Stimulated activated CD4-positive, alpha-beta T cell treated with anti-CD3 and anti-CD28 coated beads, Interleukin-15, amount 100 ng/mL, for 1 hour (primary cell): ENCODE measurements at regions not wholly inside any gene's neighbourhood (a gene's known extent, or its start where the extent isn't known, plus 50 kb on each side); places are given as distances from the start of the nearest gene placed in this dataset.

Source experiments
- DNase-seq, 2 donors: peaks; one replicate each; pipeline ENCODE4 v3.0.0-alpha.2; 2020; ENCODE audit warnings: low read depth in 1 of 2, low spot score in 1 of 2

- no peak for DNase-seq
Measured at GRCh38 chr4:18931643-18932377, 910.3 kb upstream of the LCORL start.

- DNase-seq: no peak
Measured at GRCh38 chr4:18930487-18930886, 908.9 kb upstream of the LCORL start.

- DNase-seq: no peak
Measured at GRCh38 chr4:18923496-18924161, 902.1 kb upstream of the LCORL start.

GRCh38 chr4:18917689-18918088 lies 896.1 kb upstream of the LCORL start:
- DNase-seq: no peak

GRCh38 chr4:18914182-18914581 lies 892.6 kb upstream of the LCORL start:
- DNase-seq: no peak

- DNase-seq: no peak
Measured at GRCh38 chr4:18894928-18895327, 873.4 kb upstream of the LCORL start.

GRCh38 chr4:18882468-18882867 lies 860.9 kb upstream of the LCORL start:
- no peak for DNase-seq

- no peak for DNase-seq
Measured at GRCh38 chr4:18881556-18881955, 860.0 kb upstream of the LCORL start.

GRCh38 chr4:18880871-18881270 lies 859.3 kb upstream of the LCORL start:
- DNase-seq: no peak

GRCh38 chr4:18878561-18878960 lies 857.0 kb upstream of the LCORL start:
- no peak for DNase-seq

GRCh38 chr4:18869166-18869565 lies 847.6 kb upstream of the LCORL start:
- no peak for DNase-seq

- DNase-seq: no peak
Measured at GRCh38 chr4:18860836-18861530, 839.4 kb upstream of the LCORL start.

- no peak for DNase-seq
Measured at GRCh38 chr4:18859468-18859867, 837.9 kb upstream of the LCORL start.

GRCh38 chr4:18858229-18858922 lies 836.8 kb upstream of the LCORL start:
- DNase-seq: no peak

- DNase-seq: no peak
Measured at GRCh38 chr4:18850867-18851266, 829.3 kb upstream of the LCORL start.

- DNase-seq: no peak
Measured at GRCh38 chr4:18847249-18847890, 825.8 kb upstream of the LCORL start.

- DNase-seq: no peak
Measured at GRCh38 chr4:18846313-18846712, 824.8 kb upstream of the LCORL start.

GRCh38 chr4:18844726-18845125 lies 823.2 kb upstream of the LCORL start:
- no peak for DNase-seq

- DNase-seq: no peak
Measured at GRCh38 chr4:18842431-18842830, 820.9 kb upstream of the LCORL start.

- no peak for DNase-seq
Measured at GRCh38 chr4:18840481-18840880, 818.9 kb upstream of the LCORL start.

- no peak for DNase-seq
Measured at GRCh38 chr4:18816228-18816895, 794.8 kb upstream of the LCORL start.
